ENCODE measurements at regions not wholly inside any gene's neighbourhood (a gene's known extent, or its start where the extent isn't known, plus 50 kb on each side); places are given as distances from the start of the nearest gene placed in this dataset.

GRCh38 chr15:81547521-81548132, 173.6 kb upstream of the TMC3 start:
- Mint-ChIP-seq H3K27ac (no peak overlapping the region), H3K4me3 (no peak overlapping the region), H3K27me3 (ENCODE audit: low read depth) (no peaks in the 10 kb centered on the region), H3K9me3 (no peaks in the 10 kb centered on the region), H3K36me3 (ENCODE audit: insufficient read depth in 1 of 3, low read depth in 3 of 3) (no peaks in the 10 kb centered on the region), H3K4me1 (peaks cover 10% of the 10 kb centered on the region in 2 experiments)
- peaks cover 2% of the 10 kb centered on the region; the same call in 1 of the 2 replicates for H3K4me1 ChIP-seq (ENCODE audit: insufficient read depth, low read length)
- no peak for TF ChIP-seq CTCF (conservative IDR thresholded peaks at IDR 0.05)
- H3K79me1 ChIP-seq (ENCODE audit: insufficient read depth, low read depth, low read length, poor library complexity, severe bottlenecking), result no peaks in the 10 kb centered on the region
- no peak overlapping the region for H4K5ac ChIP-seq (ENCODE audit: insufficient read length, low read depth, low read length)
- H2BK12ac ChIP-seq (ENCODE audit: insufficient read length, low read depth, low read length), result no peak overlapping the region
- no peak overlapping the region for H2BK120ac ChIP-seq (ENCODE audit: low read depth, low read length, poor library complexity, severe bottlenecking)
- H3K79me2 ChIP-seq (ENCODE audit: insufficient read depth, low read length), result no peaks in the 10 kb centered on the region
- H4K8ac ChIP-seq (replicated peaks; ENCODE audit: insufficient read length, low read depth, low read length), result no peak overlapping the region
- H4K20me1 ChIP-seq (ENCODE audit: control insufficient read depth, insufficient read depth, insufficient read length), result no peaks in the 10 kb centered on the region
- no peak overlapping the region for H3K27ac ChIP-seq (ENCODE audit: insufficient read length, low read depth, low read length)
- no peaks in the 10 kb centered on the region for H3K9me3 ChIP-seq (ENCODE audit: control insufficient read depth, low read depth, low read length)
- H3K18ac ChIP-seq (ENCODE audit: insufficient read length, low read depth, low read length), result no peak overlapping the region
- H3K4me2 ChIP-seq (ENCODE audit: insufficient read depth, insufficient read length, low read length), result no peak overlapping the region
- no peak overlapping the region for H2AK5ac ChIP-seq (ENCODE audit: insufficient read length, low read length)
- H3K23me2 ChIP-seq (ENCODE audit: insufficient read length, low read depth, low read length, poor library complexity, severe bottlenecking), result no peaks in the 10 kb centered on the region
- H3K4ac ChIP-seq (ENCODE audit: low read depth, low read length), result no peak overlapping the region
- no peaks in the 10 kb centered on the region for H3K27me3 ChIP-seq (ENCODE audit: insufficient read depth, low read length)
- H3K23ac ChIP-seq (ENCODE audit: insufficient read length, low read depth, low read length), result no peak overlapping the region
- H4K91ac ChIP-seq (ENCODE audit: insufficient read length, low read depth, low read length), result no peak overlapping the region
- H3T11ph ChIP-seq (ENCODE audit: low read length), result no peak overlapping the region
- H2BK20ac ChIP-seq (ENCODE audit: low read depth, low read length, poor library complexity, severe bottlenecking), result no peak overlapping the region
- H3K9ac ChIP-seq (ENCODE audit: extremely low read depth, insufficient read length, low read length), result no peak overlapping the region
- no peak overlapping the region for H3K56ac ChIP-seq (ENCODE audit: insufficient read length, low read depth, low read length)
- no peak overlapping the region for H2AFZ ChIP-seq (ENCODE audit: low read length)
- no CpG with 5 or more reads among the region's 2 CpGs for WGBS (ENCODE audit: extremely low coverage, insufficient read length, low lambda C conversion rate)
- no peak overlapping the region for H2BK15ac ChIP-seq (ENCODE audit: low read depth, low read length)
- no peak for DNase-seq
- H2BK5ac ChIP-seq (ENCODE audit: insufficient read length, low read length), result no peak overlapping the region
- H3K14ac ChIP-seq (ENCODE audit: insufficient read depth, low read length), result no peak overlapping the region

Data from H9 (cell line).